Adrenal gland (tissue), 9 donors: ENCODE measurements at regions not wholly inside any gene's neighbourhood (a gene's known extent, or its start where the extent isn't known, plus 50 kb on each side); places are given as distances from the start of the nearest gene placed in this dataset.

Source experiments
- DNase-seq, 7 donors: peaks; one replicate each; pipeline ENCODE4 v3.0.0-alpha.2; 2019 to 2020
- H3K27ac ChIP-seq, 5 donors: fragments of 200-600 bp; sonication (generic) in 4 of 5; 1 replicate in 3 of 5; 2 replicates in 2 of 5; pipeline versions ENCODE4 v1.5.1 to v1.8.0; 2016 to 2020; ENCODE audit warnings: mild to moderate bottlenecking in 1 of 5
- H3K27me3 ChIP-seq: fragments of 200-600 bp; 2 replicates; pipeline ENCODE4 v1.8.0; 2021
- H3K36me3 ChIP-seq, 2 donors: fragments of 200-600 bp; replicated peaks in 1 of 2; 1 replicate in 1 of 2; 2 replicates in 1 of 2; pipeline versions ENCODE4 v1.5.1 to v1.8.0; 2018 to 2022
- H3K4me1 ChIP-seq, 2 donors: fragments of 200-600 bp; replicated peaks in 1 of 2; 1 replicate in 1 of 2; 2 replicates in 1 of 2; pipeline versions ENCODE4 v1.5.1 to v1.8.0; 2018 to 2021
- H3K4me3 ChIP-seq, 4 donors: fragments of 200-600 bp; sonication (generic) in 3 of 4; one replicate each; pipeline ENCODE4 v1.5.1; 2016 to 2018
- H3K9me3 ChIP-seq, 3 donors: fragments of 200-600 bp; sonication (generic) in 1 of 3; replicated peaks in 1 of 3; 1 replicate in 2 of 3; 2 replicates in 1 of 3; pipeline versions ENCODE4 v1.5.1 to v1.8.0; 2016 to 2021
- CTCF ChIP-seq, 6 experiments: fragments of 450-650 bp in 4 of 6; fragments of 200-600 bp in 2 of 6; sonication (generic) in 1 of 6; IDR thresholded peaks; 1 replicate in 5 of 6; 2 replicates in 1 of 6; pipeline versions ENCODE4 v1.5.1 to v1.8.0; 2016 to 2021; ENCODE audit warnings: antibody characterized with exemption in 6 of 6, mild to moderate bottlenecking in 2 of 6, moderate library complexity in 1 of 6
- POLR2A ChIP-seq, 2 donors: fragments of 450-650 bp; IDR thresholded peaks; one replicate each; pipeline ENCODE4 v1.6.1; 2017; ENCODE audit warnings: antibody characterized with exemption in 2 of 2, mild to moderate bottlenecking in 2 of 2, moderate library complexity in 1 of 2
- WGBS, 4 donors: extraction: QIAGEN DNeasy Blood & Tissue Kit in 2 of 4; methylation state at CpG; one replicate each; pipeline versions ENCODE4 v1.1.5 to v1.1.7; 2013 to 2017; 5-methylcytosine and 5-hydroxymethylcytosine counted together
- intact Hi-C, 2 donors: fragments of 100-400 bp; cut with DNase I; formaldehyde crosslinking; loops; one replicate each; pipeline versions ENCODE4 v1.14.1 to v1.15.0; 2022 to 2023
- donor health status: healthy with polysubstance abuse.
- donor health status: Bipolar disorder and iron deficiency.
- donor health status: DM: yes; HTN: yes; CAD: no.
- donor health status: DM: no; HTN: no; CAD: no.
- donor health status: DM: no; HTN: no; CAD: no.

- peaks cover 6 to 11% of the 10 kb centered on the region in 2 donors for H3K4me1 ChIP-seq
- H3K36me3 ChIP-seq = peaks cover 0 to 27% of the 10 kb centered on the region in 2 donors
- H3K27me3 ChIP-seq = no peaks in the 10 kb centered on the region
- no peak for DNase-seq
- TF ChIP-seq CTCF (IDR thresholded peaks at IDR 0.05) (no peak), POLR2A (IDR thresholded peaks at IDR 0.05) (no peak)
- WGBS, 4 donors = 87 to 100% (median 95%) methylated on average over 1 of the region's 1 CpG
- intact Hi-C loops = no loop called here
- H3K9me3 ChIP-seq = no peaks in the 10 kb centered on the region
- no peak overlapping the region for H3K4me3 ChIP-seq
- H3K27ac ChIP-seq = no peak overlapping the region
Observed at GRCh38 chr5:146254223-146254622, 50.8 kb downstream of the RBM27 start.

GRCh38 chr5:146273109-146273508, 65.5 kb upstream of the POU4F3 start:
- no peak overlapping the region for H3K27ac ChIP-seq
- intact Hi-C loops = no loop called here

GRCh38 chr5:146283344-146283761, 55.3 kb upstream of the POU4F3 start:
- H3K9me3 ChIP-seq = no peaks in the 10 kb centered on the region
- intact Hi-C loops = loop anchor here in 1 of 2 donors (10.0 kb wide), 1 partner anchor 141 kb away; no protein-coding TSS in a partner anchor
- no peak for TF ChIP-seq CTCF (IDR thresholded peaks at IDR 0.05)
- no peak for TF ChIP-seq POLR2A (IDR thresholded peaks at IDR 0.05)
- H3K36me3 ChIP-seq = peaks cover 0 to 41% of the 10 kb centered on the region in 2 donors
- no peaks in the 10 kb centered on the region for H3K27me3 ChIP-seq
- H3K4me1 ChIP-seq = no peaks in the 10 kb centered on the region
- H3K4me3 ChIP-seq = no peak overlapping the region
- H3K27ac ChIP-seq = no peak overlapping the region
- no peak for DNase-seq
- whole genome bisulfite sequencing, 4 donors = 82 to 91% (median 84%) methylated on average over 4 of the region's 4 CpGs

More at GRCh38 chr5:146273109-146273508, 65.5 kb upstream of the POU4F3 start:
- no peaks in the 10 kb centered on the region for H3K27me3 ChIP-seq
- DNase-seq = no peak
- H3K4me3 ChIP-seq = no peak overlapping the region
- TF ChIP-seq CTCF (IDR thresholded peaks at IDR 0.05) = no peak
- no peak for TF ChIP-seq POLR2A (IDR thresholded peaks at IDR 0.05)
- peaks cover 0 to 55% of the 10 kb centered on the region in 2 donors for H3K36me3 ChIP-seq
- H3K9me3 ChIP-seq = no peaks in the 10 kb centered on the region
- H3K4me1 ChIP-seq = no peaks in the 10 kb centered on the region

GRCh38 chr5:146284016-146284415, 54.6 kb upstream of the POU4F3 start:
- peaks cover 0 to 41% of the 10 kb centered on the region in 2 donors for H3K36me3 ChIP-seq
- TF ChIP-seq CTCF (IDR thresholded peaks at IDR 0.05) = no peak
- TF ChIP-seq POLR2A (IDR thresholded peaks at IDR 0.05) = no peak

More at GRCh38 chr5:146284016-146284415, 54.6 kb upstream of the POU4F3 start:
- Histone ChIP-seq H3K4me1 (no peaks in the 10 kb centered on the region), H3K4me3 (no peak overlapping the region), H3K27ac (no peak overlapping the region), H3K9me3 (no peaks in the 10 kb centered on the region), H3K27me3 (no peaks in the 10 kb centered on the region)
- 92 to 98% (median 92%) methylated on average over 1 of the region's 1 CpG for WGBS, 4 donors
- intact Hi-C loops = loop anchor here in 1 of 2 donors (10.0 kb wide), 1 partner anchor 141 kb away; no protein-coding TSS in a partner anchor
- no peak for DNase-seq
